ENCODE measurements at regions not wholly inside any gene's neighbourhood (a gene's known extent, or its start where the extent isn't known, plus 50 kb on each side); places are given as distances from the start of the nearest gene placed in this dataset.

DNA sequence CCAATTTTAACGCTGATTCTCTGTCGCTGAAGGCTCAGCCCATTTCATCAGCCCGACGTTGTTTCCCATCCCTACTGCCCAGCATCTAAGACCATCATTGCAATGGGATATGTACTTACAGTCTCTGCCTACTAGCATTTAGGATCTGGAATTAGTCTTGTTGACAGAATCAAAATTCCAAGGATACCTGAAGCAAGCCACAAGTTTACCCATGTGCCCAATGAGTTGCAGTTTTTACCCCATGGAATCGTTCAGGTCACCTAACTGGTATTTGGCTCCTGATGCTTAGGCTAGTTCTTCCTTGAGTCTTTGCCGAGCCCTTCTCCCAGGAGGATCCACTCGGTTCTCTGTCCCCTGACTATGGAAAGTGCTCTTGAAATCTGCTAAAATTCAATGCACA, 276.8 kb downstream of the DNAJB9 start:
- Histone ChIP-seq H4K20me1 (ENCODE audit: insufficient read depth, low read length) (no peaks in the 10 kb centered on the region), H3K36me3 (replicated peaks in 1 of 2; ENCODE audit: control insufficient read depth in 1 of 2, insufficient read depth in 2 of 2, low read length in 2 of 2) (no peaks in the 10 kb centered on the region), H3K4me3 (replicated peaks in 1 of 3; ENCODE audit: insufficient read depth in 1 of 3, low read depth in 2 of 3, low read length in 3 of 3) (no peak overlapping the region), H3K9ac (ENCODE audit: insufficient read depth, low read depth, low read length) (no peak overlapping the region), H3K79me2 (ENCODE audit: insufficient read depth, low read length) (no peaks in the 10 kb centered on the region), H2AFZ (ENCODE audit: low read length) (no peak overlapping the region), H3K27ac (ENCODE audit: extremely low read length, insufficient read depth, low read length) (no peak overlapping the region), H3K27me3 (ENCODE audit: control insufficient read depth in 1 of 2, insufficient read depth in 2 of 2, low read length in 2 of 2) (no peaks in the 10 kb centered on the region), H3K4me2 (ENCODE audit: low read depth, low read length) (no peak overlapping the region), H3K4me1 (ENCODE audit: insufficient read depth, low read length) (no peaks in the 10 kb centered on the region), H3K9me3 (ENCODE audit: low read length) (no peaks in the 10 kb centered on the region)
- WGBS (ENCODE audit: low lambda C conversion rate): 9% methylated on average over 7 of the region's 7 CpGs
- no peak for FAIRE-seq
- ChIA-PET CTCF (ENCODE audit: low intra/inter-chr PET ratio, low total read pairs) (no interaction called here), POLR2A (no interaction called here)
- intact Hi-C loops (cut with micrococcal nuclease; ENCODE audit: unreplicated experiment) (no loop called here), in situ Hi-C loops (cut with HindIII; ENCODE audit: extremely low pct_ligation_motif_present, low pct_unique_long_range_greater_than_20kb) (no loop called here)
- DNase-seq (ENCODE audit: low spot score): no peak
- BruUV-seq (replicated peaks): no TSS peak
- TF ChIP-seq, protein P1, sequence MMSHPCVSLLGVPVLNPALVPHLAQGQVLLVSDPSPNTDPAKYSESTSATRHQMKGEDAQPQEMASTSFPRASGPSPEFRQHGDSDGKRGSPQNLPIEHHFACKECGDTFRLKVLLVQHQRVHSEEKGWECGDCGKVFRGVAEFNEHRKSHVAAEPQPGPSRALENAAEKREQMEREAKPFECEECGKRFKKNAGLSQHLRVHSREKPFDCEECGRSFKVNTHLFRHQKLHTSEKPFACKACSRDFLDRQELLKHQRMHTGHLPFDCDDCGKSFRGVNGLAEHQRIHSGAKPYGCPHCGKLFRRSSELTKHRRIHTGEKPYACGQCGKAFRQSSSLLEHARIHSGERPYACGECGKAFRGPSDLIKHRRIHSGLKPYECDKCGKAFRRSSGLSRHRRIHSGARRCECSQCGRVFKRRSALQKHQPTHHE (CRISPR knock-in tag; IDR thresholded peaks at IDR 0.05; ENCODE audit: borderline replicate concordance): no peak
- TF ChIP-seq NPAS2 (CRISPR knock-in tag; IDR thresholded peaks at IDR 0.05; ENCODE audit: borderline replicate concordance): no peak
- no peak for TF ChIP-seq ZNF749 (CRISPR knock-in tag; IDR thresholded peaks at IDR 0.05; ENCODE audit: borderline replicate concordance)
- TF ChIP-seq ZNF33B (CRISPR knock-in tag; IDR thresholded peaks at IDR 0.05): no peak
- TF ChIP-seq TMF1 (CRISPR knock-in tag; IDR thresholded peaks at IDR 0.05; ENCODE audit: low read depth): no peak
- no peak for TF ChIP-seq GATAD2A (CRISPR knock-in tag; IDR thresholded peaks at IDR 0.05)
- no peak for TF ChIP-seq ZNF296 (CRISPR knock-in tag; conservative IDR thresholded peaks at IDR 0.05)
- TF ChIP-seq KAT8 (CRISPR knock-in tag; IDR thresholded peaks at IDR 0.05): no peak
- no peak for TF ChIP-seq PHF21A (CRISPR knock-in tag; IDR thresholded peaks at IDR 0.05)
- no peak for TF ChIP-seq CENPT (CRISPR knock-in tag; IDR thresholded peaks at IDR 0.05; ENCODE audit: low read depth)
- no peak for TF ChIP-seq THAP8 (CRISPR knock-in tag; IDR thresholded peaks at IDR 0.05; ENCODE audit: borderline replicate concordance)
- TF ChIP-seq MYNN (CRISPR knock-in tag; IDR thresholded peaks at IDR 0.05; ENCODE audit: low read depth): no peak
- TF ChIP-seq NFAT5 (CRISPR knock-in tag; IDR thresholded peaks at IDR 0.05): no peak
- no peak for TF ChIP-seq POLR2G (IDR thresholded peaks at IDR 0.05; ENCODE audit: low read depth, low read length)
- no peak for TF ChIP-seq WIZ (CRISPR knock-in tag; IDR thresholded peaks at IDR 0.05)
- ATAC-seq: no peak
